NCI-H510A treated with DMSO at 0.1 percent for 48 hours (cell line): ENCODE measurements at regions not wholly inside any gene's neighbourhood (a gene's known extent, or its start where the extent isn't known, plus 50 kb on each side); places are given as distances from the start of the nearest gene placed in this dataset.
"Not testable (repeated sequence)": the region's sequence is repeated elsewhere in the genome, so short reads cannot be mapped to it uniquely, and the experiment has no call there.

Experiments used
- DNase-seq: peaks from one replicate; lab custom pipeline; 2025; lab: John Stamatoyannopoulos, UW

DNA sequence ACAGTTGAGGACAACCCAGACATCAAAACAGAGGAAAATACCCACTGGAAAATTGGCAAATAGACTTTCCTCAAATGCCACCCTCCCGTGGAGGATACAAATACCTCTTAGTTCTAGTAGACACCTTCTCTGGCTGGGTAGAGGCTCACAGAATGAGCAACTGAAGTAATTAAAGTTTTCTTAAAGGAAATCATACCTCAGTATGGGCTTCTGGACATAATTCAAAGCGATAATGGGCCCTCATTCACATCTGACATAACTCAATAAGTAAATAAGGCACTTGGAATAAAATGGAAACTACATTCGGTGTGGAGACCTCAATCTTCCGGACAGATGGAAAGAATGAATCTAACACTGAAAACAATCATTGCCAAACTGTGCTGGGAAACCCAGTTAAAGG lies 115.2 kb upstream of the PLCL2 start:
- DNase-seq: no peak

DNA sequence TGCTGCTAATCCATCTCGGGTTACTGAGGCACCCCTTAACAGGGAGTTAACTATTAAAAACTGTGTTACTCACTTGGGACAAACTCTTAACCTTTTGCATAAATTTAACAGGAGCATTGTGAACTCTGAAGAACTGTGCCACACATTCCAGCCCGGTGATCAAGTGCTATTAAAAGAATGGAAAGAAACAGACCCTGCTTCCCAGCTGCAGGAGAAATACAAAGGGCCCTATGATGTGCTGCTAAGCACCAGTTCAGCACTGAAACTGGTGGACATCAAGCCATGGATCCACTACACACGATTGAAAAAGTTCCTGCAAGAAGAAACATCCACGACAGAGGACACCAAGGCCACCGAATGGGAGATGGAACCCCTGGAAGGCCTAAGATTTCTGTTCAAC lies 114.7 kb upstream of the PLCL2 start:
- no peak for DNase-seq

DNA sequence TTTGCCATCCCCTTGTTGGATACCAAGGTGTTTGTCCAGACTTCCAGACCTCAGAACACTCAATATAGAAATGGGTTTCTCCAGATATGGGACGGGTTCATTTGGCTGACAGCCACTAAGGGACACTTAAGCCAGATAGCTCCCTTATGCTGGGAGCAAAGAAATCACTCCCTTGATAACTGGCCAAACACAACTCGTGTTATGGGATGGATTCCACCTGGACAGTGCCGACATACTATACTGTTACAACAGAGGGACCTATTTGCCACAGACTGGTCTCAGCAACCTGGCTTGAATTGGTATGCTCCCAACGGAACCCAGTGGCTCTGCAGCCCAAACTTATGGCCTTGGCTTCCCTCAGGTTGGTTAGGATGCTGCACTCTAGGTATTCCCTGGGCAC lies 114.0 kb upstream of the PLCL2 start:
- DNase-seq: no peak

DNA sequence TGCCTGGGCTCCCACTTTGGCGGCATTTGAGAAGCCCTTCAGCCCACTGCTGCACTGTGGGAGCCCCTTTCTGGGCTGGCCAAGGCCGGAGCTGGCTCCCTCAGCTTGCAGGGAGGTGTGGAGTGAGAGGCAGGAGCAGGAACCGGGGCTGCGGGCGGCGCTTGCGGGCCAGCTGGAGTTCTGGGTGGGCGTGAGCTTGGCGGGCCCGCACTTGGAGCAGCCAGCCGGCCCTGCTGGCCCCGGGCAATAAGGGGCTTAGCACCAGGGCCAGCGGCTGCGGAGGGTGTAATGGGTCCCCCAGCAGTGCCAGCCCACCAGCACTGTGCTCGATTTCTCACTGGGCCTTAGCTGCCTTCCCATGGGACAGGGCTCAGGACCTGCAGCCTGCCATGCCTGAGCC lies 111.2 kb upstream of the PLCL2 start:
- not testable (repeated sequence) for DNase-seq

DNA sequence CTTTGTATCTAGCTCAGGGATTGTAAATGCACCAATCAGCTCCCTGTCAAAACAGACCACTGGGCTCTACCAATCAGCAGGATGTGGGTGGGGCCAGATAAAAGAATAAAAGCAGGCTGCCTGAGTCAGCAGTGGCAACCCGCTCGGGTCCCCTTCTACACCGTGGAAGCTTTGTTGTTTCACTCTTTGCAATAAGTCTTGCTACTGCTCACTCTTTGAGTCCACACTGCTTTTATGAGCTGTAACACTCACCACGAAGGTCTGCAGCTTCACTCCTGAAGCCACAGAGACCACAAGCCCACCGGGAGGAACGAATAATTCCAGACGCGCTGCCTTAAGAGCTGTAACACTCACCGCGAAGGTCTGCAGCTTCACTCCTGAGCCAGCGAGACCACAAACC lies 110.2 kb upstream of the PLCL2 start:
- not testable (repeated sequence) for DNase-seq

DNA sequence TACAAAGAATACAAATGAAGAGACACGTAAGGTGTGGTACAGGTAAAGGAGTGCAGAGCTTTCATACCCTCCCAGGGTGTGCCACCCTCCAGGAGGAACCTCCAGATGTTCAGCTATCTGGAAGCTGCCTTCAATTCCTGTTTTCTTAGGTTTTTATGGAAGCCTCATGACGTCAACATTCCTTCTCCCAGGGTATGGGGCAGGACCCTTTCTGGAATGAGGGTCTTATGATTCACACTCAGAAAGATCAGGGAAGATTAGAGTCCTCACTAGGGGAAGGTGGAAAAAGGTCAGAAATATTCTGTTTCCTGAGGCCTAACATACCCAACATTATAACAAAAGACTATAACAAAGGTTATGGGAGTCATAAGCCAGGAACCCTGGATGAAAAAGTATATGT lies 99.8 kb upstream of the PLCL2 start:
- DNase-seq: no peak

DNA sequence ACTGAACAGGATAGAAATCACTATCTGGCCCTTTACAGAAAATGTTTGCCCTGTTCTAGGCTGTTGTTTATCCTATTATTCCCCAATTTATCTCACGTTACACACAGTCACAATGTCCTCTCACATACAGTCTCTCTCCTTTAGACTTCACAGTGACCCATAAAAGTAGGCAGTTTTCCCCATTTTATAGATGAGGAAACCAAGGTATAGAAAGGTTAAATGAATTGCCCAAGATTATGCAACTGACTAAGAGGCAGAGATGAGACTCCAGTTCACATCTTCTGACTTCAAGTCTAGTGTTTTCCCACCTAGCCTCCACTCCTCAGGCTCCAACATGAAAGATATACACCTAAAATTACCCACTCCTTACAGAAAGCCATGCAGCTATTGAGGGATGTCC lies 99.3 kb upstream of the PLCL2 start:
- DNase-seq: no peak

DNA sequence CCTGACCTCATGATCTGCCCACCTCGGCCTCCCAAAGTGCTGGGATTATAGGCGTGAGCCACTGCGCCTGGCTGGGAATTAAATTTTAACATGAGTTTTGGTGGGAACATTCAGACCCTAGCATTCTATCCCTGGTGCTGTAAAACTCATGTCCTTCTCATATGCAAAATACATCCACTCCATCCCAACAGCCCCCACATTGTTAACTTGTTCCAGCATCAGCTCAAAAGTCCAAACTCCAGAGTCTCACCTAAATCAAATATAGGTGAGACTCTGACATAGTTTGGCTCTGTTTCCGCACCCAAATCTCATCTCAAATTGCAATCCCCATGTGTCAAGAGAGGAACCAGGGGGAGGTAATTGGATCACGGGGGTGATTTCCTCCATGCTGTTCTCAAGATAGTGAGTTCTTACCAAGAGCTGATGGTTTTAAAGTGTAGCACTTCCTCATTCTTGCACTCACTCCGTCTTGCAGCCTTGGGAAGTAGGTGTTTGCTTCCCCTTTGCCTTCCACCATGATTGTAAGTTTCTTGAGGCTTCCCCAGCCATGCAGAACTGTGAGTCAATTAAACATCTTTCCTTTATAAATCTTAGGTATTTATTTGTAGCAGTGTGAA lies 96.2 kb upstream of the PLCL2 start:
- DNase-seq: no peak

DNA sequence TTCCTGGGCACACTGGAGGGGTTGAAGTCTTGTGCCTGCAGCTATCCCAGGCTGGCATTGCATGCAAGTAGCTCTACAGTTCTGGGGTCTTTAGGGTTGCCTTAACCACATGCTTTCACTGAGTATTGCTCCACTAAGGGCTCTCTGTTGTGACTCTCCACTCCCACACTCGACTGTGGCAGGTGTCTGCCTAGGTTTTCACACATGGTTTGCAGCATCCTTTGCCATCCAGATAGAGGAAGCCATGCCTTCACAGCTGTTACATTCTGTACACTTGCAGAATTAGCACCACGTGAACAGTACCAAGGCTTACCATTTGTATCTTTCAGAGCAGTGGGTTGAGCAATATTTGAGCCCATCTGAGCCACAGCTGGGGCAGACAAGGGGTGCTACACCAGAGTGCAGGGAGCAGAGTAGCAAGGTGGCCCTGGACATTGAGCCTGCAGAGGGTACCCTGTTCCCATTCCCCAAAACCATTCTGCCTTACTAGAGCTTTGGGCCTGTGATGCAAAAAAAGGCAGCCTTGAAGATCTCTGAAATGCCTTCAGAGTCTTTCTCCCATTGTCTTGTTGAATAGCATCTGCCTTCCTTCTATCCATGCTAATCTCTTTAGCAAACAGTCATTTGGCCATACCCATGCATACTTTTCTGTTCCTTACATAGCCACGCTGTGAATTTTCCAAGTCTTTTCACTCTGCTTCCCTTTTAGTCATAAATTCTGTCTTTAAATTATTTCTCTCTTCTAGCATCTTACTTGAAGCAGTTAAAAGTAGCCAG lies 95.2 kb upstream of the PLCL2 start:
- no peak for DNase-seq

DNA sequence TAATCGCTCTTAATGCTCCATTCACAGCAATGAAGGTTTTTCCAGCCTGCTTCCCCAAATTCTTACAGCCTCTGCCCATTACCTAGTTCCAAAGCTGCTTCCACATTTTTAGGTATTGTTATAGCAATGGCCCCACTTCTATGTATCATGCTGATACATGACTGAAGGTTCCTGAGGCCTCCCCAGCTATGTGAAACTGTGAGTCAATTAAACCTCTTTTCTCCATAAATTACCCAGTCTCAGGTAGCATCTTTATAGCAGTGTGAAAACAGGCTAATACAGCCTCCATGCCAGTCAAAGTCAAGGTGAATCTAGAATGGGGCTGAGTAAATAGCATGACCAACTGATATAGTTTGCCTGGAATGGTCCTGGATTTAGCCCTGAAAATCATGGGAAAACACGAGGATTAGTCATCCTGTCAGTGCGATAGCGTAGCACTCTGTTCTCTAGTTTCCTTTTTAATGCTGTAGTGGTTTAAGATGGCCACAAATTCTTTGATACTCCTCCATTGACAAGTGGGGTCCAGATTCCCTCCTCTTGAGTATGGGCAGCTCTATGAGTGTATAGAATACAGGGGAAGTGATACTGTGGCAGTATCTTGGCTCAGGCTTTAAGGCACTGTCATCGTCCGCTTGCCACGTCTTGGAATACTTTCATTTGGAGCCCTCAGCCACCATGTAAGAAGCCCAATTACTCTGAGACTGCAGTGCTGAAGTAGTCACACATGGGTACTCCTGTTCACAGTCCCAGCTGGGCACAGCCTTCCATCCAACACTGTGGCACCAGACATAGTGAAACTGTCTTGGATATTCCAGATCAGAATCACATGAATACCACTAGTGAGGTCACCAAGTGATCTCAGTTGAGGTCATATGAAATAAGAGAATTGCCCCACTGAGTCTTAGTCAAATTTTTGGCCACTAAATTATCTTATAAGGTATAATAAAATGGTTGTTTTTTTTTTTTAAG lies 94.0 kb upstream of the PLCL2 start:
- DNase-seq: no peak

DNA sequence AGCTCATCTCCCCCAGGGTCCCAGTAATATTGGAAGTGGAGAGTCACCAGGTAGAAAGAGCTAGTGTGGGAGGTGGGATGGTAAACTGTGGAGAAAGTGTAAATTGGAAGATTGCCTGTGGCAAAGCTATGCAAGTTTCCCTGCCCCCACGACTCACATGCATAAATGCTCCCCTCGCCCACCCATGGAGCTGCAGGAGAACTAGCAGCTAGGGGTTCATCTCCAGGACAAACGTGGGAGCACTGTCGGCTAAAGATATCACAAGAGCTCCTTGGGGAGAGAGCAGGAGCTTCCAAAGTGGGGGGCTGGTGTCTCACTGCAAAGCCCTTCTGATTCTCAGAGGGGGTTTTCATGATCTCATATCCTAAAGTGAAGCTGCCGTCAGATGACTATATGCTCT lies 91.4 kb upstream of the PLCL2 start:
- DNase-seq: no peak

DNA sequence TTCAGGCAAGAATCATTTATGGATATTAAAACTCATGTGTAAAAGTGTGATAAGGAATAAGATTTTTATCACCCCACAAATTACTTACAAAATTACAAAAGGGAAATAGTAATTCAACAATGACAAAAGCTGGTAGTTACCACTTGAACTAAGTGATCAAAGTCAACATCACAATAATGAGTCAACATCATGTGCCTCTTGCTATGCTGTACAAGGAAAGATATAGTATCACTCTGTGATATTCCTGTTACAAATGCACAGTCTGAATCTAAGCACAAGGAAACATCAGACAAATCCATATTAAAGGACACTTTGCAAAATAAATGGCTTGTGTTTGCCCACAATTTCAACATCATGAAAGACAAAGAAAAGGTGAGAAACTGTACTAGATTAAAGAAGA lies 90.5 kb upstream of the PLCL2 start:
- DNase-seq: no peak

DNA sequence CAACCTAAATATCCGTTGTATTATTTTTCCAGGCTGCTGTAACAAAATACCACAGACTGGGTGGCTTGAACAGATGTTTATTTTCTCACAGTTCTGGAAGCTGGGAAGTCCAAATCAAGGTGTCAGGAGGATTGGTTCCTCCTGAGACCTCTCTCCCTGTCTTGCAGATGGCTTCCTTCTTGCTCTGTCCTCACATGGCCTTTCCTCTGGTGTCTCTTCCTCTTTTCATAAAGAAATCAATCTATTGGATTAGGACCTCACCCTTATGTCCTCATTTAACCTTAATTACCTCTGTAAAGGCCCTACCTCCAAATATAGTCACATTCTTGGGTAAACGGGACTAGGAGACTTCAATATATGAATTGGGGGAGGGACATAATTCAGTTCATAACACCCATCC lies 89.2 kb upstream of the PLCL2 start:
- DNase-seq: no peak

DNA sequence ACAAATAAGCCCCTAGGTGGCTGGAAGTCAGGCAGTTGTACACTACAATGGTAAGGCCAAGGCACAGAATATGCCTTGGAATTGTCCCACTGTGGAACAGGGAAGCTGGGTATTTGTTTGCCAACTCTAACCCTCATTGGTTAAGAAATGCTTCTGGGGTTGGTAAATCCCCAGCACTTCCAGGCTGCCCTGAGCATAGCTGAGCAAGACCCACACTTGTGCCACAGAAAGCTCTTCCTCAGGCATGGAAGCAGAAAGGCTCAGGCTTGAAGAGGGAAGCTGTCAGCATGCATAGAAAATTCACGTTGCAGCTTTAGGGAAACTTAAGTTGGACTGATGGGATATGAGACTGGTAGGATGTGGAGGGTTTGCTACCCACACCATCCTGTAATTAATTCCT lies 86.9 kb upstream of the PLCL2 start:
- no peak for DNase-seq

DNA sequence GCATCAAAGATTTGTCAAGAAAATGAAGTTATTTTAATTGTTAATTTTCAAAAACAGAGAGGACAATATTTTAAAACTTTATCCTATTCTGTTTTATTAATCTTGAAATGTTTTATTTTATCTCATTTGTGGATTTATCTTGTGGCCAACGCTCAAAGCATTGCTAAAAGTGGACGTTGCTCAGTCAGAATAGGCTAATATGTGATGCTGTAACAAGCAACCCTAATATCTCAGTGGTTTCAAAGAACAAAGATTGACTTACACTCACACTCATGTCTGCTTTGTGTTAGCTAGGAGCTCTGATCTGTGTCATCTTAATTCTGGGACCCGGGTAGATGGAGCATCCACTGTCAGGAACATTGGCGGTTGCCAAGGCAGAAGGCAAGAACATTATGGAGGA lies 86.0 kb upstream of the PLCL2 start:
- DNase-seq: no peak

DNA sequence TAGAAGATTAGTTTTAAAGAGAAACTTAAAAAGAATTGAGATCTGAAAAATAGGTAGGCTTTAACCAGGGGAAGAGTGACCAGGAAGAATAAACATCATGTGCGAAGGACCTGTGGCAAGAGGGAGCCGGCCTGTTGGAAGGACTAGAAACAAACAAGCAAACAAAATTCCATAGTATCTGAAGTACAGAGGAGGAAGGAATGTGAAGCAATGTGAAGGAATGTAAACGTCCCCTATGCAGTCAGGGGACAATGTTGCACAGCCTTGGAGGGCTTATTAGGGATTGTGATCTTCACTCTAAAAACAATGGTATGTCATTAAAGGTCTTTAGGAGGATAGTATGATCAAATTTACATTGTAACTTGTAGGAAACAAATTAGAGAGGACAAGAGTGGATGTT lies 84.4 kb upstream of the PLCL2 start:
- no peak for DNase-seq

DNA sequence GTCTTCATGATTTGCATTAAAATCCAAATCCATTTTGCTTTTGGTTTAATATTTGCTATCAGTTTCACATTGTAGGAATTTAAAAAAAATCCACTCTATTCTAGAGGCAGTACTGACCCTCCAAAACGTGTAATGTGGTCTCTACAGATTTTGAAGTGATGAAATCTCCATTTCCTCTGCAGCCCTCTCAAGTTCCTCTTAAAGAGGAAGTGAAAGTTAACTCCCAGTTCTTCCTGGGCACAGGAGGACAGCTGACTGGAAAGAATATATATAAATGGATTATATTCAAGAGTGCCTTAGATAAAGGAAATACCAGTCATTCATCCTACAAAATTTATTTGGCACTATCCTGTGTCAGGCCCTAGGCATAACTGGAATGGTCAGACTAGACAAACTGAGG lies 83.5 kb upstream of the PLCL2 start:
- DNase-seq: no peak

DNA sequence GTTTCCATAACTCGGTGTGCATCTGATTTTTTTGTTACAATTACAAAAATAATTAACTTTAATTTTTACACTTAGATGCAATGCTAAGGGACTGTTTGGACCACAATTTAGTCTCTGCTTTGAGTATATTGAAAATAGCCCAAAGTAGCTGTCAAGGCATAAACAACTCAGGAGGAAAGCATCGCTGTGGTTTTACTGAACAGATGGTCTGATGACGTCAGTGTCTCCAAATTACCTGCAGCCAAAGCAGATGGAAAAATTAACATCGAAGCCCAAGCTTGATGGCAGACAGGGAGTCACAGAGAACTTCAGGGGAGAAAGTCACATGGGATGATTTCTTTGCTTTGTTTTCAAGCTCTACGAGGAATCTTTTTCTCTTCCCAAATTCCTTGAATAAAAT lies 83.1 kb upstream of the PLCL2 start:
- peak; percentile 8 for DNase-seq

DNA sequence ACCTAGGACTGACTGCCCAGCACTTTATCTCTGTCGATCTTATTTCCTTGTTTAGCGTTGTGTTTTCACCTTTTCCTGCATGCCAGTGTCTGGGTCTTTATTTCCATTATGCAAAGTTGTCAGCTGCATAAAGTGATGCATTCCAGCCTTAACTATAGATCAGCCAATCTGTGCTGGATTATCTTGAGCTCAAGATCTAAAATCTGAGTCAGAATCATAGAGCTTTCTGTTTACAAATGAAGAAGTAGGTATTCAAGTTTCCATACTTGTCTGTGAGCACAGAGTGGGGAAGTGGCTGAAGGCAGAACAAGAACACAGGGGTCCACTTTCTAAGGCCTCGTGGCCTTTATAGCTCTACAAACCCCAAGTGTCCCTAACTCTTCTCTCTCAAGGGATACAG lies 82.4 kb upstream of the PLCL2 start:
- no peak for DNase-seq

DNA sequence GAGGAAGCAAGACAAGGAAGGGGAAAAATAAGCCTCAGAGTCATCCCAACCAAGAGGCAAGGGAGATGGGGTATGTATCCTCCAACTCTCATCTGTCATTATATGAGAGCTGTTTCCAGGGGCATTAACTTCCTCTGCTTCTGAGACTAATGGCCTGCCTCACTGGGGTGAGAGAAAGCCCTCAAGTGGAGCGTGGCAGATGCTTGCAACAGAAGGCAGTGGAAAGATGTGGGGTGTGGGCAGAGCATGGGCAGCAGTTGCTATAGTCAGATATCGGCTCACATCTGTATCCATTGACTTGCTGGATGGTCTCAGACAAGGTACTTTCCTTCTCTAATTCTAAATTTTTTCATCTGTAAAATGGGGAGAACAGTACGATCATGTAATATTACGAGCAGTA lies 81.7 kb upstream of the PLCL2 start:
- no peak for DNase-seq

DNA sequence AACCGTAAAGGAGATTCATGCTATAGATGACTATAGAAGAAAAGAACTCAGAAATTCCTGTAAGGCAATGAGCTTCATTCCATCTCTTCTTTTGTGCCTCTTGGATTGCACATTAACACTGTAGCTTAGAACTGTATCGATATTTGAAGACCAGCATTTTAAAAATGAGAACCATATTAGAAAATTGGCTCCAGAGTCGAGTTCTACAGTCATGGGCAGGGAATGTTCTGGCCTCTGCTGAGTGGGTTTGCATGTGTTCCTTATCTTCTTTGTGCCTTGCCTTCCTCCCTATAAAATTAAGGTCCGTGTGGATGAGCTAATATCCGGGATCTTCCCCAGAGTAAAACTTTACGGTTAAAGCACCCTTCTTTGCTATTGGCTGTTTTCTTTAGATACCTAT lies 77.4 kb upstream of the PLCL2 start:
- DNase-seq: no peak

DNA sequence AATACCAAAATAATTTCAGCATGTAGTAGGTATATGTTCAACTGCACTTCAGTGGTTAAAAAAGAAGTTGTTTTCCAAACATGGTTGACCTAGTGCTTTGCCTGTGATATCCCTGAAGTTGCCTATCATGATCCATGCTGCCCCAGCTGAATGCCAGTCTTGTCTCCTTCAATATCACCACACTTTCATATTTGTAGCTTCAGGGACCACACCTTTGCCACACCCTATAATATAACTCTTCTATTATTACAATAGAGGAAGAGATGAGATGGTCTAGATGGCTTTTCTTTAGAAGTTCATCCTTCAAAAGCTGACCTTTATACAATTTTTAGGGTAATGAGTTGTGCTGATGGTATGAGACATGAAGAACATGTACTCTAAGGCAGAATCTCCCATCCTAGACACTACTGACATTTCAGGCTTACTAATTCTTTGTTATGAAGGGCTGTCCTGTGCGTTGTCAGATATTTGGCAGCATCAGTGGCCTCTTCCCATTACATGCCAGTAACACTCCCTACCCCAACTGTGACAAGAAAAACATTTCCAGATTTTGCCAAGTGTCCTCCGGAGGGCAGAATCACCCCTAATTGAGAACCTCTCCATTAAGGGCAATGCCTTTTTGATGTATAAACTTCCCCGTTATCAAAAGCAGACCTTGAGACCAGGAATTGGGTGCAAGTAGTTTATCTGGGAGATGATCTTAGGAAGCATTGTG lies 76.2 kb upstream of the PLCL2 start:
- no peak for DNase-seq
